Activated CD8-positive, alpha-beta T cell treated with anti-CD3 and anti-CD28 coated beads for 36 hours (primary cell): ENCODE measurements at regions not wholly inside any gene's neighbourhood (a gene's known extent, or its start where the extent isn't known, plus 50 kb on each side); places are given as distances from the start of the nearest gene placed in this dataset.
"Not testable (repeated sequence)": the region's sequence is repeated elsewhere in the genome, so short reads cannot be mapped to it uniquely, and the experiment has no call there.

ENCODE experiments used
- ATAC-seq: fragments of 200-7000 bp; cut with Tn5 transposase; one replicate; pipeline ENCODE4 v1.10.0; 2021; ENCODE audit warnings: mild to moderate bottlenecking, moderate library complexity
- CTCF ChIA-PET: fragments of 350-600 bp; sonication (Branson Sonifier 250); formaldehyde crosslinking; loops from one replicate; lab custom pipeline; 2021; ENCODE audit warnings: antibody characterized with exemption; lab: Charles Lee
- POLR2A ChIA-PET: fragments of 350-600 bp; sonication (Branson Sonifier 250); formaldehyde crosslinking; loops from one replicate; lab custom pipeline; 2021; ENCODE audit warnings: antibody characterized with exemption; lab: Charles Lee
- DNase-seq: peaks from one replicate; pipeline ENCODE4 v3.0.0-alpha.2; 2020
- H3K27ac Mint-ChIP-seq: one replicate; pipeline ENCODE4 v1.8.0; 2021; ENCODE audit warnings: mild to moderate bottlenecking, mixed read lengths
- H3K27me3 Mint-ChIP-seq: one replicate; pipeline ENCODE4 v1.8.0; 2021; ENCODE audit warnings: mixed read lengths
- H3K36me3 Mint-ChIP-seq: one replicate; pipeline ENCODE4 v1.8.0; 2021; ENCODE audit warnings: low read depth, mixed read lengths
- H3K4me1 Mint-ChIP-seq: one replicate; pipeline ENCODE4 v1.8.0; 2021; ENCODE audit warnings: low read depth, mixed read lengths
- H3K4me3 Mint-ChIP-seq: one replicate; pipeline ENCODE4 v1.8.0; 2021; ENCODE audit warnings: mild to moderate bottlenecking, moderate library complexity, mixed read lengths
- H3K9me3 Mint-ChIP-seq: one replicate; pipeline ENCODE4 v1.8.0; 2021; ENCODE audit warnings: mixed read lengths
- intact Hi-C: fragments of 100-400 bp; cut with micrococcal nuclease; formaldehyde crosslinking; loops from one replicate; pipeline ENCODE4 v1.10.0; 2022
- TF ChIP-seq, protein P1 (sequence below): fragments of 200-600 bp; IDR thresholded peaks from one replicate; pipeline ENCODE4 v1.8.0; 2022; ENCODE audit warnings: antibody characterized with exemption, mild to moderate bottlenecking

DNA sequence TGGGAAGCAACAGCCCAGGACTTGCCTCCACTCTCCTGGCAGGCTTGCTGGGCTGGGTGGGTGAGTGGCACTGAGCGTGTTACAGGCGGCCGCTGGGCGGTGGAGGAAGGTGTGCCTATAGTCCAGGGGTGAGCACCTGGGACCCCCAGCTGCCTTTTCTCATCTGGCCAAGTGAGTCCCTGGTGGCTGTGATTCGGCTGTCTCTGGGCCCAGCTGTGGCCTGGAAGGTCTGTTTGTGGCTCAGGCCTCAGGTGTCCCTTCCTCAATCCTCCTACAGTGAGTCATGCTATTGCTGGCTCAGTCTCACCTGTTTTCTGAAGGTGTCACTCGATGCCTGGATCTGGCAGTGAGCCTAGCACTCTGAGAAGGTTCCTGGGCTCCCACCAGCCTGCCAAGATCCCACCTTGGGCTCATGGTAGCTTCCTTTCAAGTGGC lies 564.2 kb downstream of the PTPRU start:
- ChIA-PET CTCF (no interaction called here), POLR2A (no interaction called here)
- intact Hi-C loops: no loop called here
- H3K4me1 Mint-ChIP-seq: no peaks in the 10 kb centered on the region
- peaks cover 5% of the 10 kb centered on the region for H3K27me3 Mint-ChIP-seq
- no peak overlapping the region for H3K4me3 Mint-ChIP-seq
- no peaks in the 10 kb centered on the region for H3K9me3 Mint-ChIP-seq
- TF ChIP-seq, protein P1, sequence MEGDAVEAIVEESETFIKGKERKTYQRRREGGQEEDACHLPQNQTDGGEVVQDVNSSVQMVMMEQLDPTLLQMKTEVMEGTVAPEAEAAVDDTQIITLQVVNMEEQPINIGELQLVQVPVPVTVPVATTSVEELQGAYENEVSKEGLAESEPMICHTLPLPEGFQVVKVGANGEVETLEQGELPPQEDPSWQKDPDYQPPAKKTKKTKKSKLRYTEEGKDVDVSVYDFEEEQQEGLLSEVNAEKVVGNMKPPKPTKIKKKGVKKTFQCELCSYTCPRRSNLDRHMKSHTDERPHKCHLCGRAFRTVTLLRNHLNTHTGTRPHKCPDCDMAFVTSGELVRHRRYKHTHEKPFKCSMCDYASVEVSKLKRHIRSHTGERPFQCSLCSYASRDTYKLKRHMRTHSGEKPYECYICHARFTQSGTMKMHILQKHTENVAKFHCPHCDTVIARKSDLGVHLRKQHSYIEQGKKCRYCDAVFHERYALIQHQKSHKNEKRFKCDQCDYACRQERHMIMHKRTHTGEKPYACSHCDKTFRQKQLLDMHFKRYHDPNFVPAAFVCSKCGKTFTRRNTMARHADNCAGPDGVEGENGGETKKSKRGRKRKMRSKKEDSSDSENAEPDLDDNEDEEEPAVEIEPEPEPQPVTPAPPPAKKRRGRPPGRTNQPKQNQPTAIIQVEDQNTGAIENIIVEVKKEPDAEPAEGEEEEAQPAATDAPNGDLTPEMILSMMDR: no peak
- no peak for DNase-seq
- no peak overlapping the region for H3K27ac Mint-ChIP-seq
- no peaks in the 10 kb centered on the region for H3K36me3 Mint-ChIP-seq
- no peak for ATAC-seq

- H3K36me3 Mint-ChIP-seq: no peaks in the 10 kb centered on the region
- H3K27ac Mint-ChIP-seq: no peak overlapping the region
- no peak overlapping the region for H3K4me3 Mint-ChIP-seq
- intact Hi-C loops: no loop called here
- H3K4me1 Mint-ChIP-seq: no peaks in the 10 kb centered on the region
- no peak for DNase-seq
- ChIA-PET CTCF (no interaction called here), POLR2A (no interaction called here)
- TF ChIP-seq, protein P1: no peak
- peaks cover 5% of the 10 kb centered on the region for H3K27me3 Mint-ChIP-seq
- H3K9me3 Mint-ChIP-seq: no peaks in the 10 kb centered on the region
- no peak for ATAC-seq
Observed at GRCh38 chr1:29800120-29800519, 563.8 kb downstream of the PTPRU start.

- Mint-ChIP-seq H3K4me3 (no peak overlapping the region), H3K27ac (no peak overlapping the region), H3K4me1 (no peaks in the 10 kb centered on the region), H3K36me3 (no peaks in the 10 kb centered on the region), H3K9me3 (no peaks in the 10 kb centered on the region), H3K27me3 (peaks cover 5% of the 10 kb centered on the region)
- POLR2A ChIA-PET: no interaction called here
- ATAC-seq: no peak
- intact Hi-C loops: loop anchor here (10.0 kb wide), 1 partner anchor 306 kb away; no protein-coding TSS in a partner anchor
- no peak for DNase-seq
- TF ChIP-seq, protein P1: no peak
- CTCF ChIA-PET: no interaction called here
Observed at GRCh38 chr1:29798699-29799566, 562.6 kb downstream of the PTPRU start.

DNA sequence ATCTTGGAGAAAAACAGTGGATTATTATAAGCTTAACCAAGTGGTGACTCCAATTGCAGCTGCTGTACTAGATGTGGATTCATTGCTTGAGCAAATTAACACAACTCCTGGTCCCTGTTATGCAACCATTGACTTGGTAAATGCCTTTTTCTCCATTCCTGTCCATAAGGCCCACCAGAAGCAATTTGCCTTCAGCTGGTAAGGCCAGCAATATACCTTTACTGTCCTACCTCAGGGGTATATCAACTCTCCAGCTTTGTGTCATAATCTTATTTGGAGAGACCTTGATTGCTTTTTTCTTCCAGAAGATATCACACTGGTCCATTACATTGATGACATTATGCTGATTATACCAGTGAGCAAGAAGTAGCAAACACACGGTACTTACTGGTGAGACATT lies 560.8 kb downstream of the PTPRU start:
- ATAC-seq, POLR2A ChIA-PET, H3K4me3 Mint-ChIP-seq, H3K9me3 Mint-ChIP-seq, DNase-seq, H3K36me3 Mint-ChIP-seq, H3K4me1 Mint-ChIP-seq, H3K27ac Mint-ChIP-seq, H3K27me3 Mint-ChIP-seq, CTCF ChIA-PET: not testable (repeated sequence)
- intact Hi-C loops: loop anchor here (10.0 kb wide), 1 partner anchor 308 kb away; no protein-coding TSS in a partner anchor

- H3K36me3 Mint-ChIP-seq, ATAC-seq, H3K27ac Mint-ChIP-seq, POLR2A ChIA-PET, H3K4me3 Mint-ChIP-seq, CTCF ChIA-PET, H3K4me1 Mint-ChIP-seq, H3K9me3 Mint-ChIP-seq, H3K27me3 Mint-ChIP-seq, DNase-seq: not testable (repeated sequence)
- intact Hi-C loops: loop anchor here (10.0 kb wide), 1 partner anchor 309 kb away; no protein-coding TSS in a partner anchor
Observed at GRCh38 chr1:29795965-29796364, 559.6 kb downstream of the PTPRU start.
